A549 (cell line): ENCODE measurements at regions not wholly inside any gene's neighbourhood (a gene's known extent, or its start where the extent isn't known, plus 50 kb on each side); places are given as distances from the start of the nearest gene placed in this dataset.

Experiments
- HDAC2 ChIP-seq: fragments of 200-600 bp; sonication (generic); IDR thresholded peaks from 2 replicates; pipeline ENCODE4 v1.6.1; 2016
- PHF8 ChIP-seq: fragments of 200-600 bp; sonication (generic); IDR thresholded peaks from 2 replicates; pipeline ENCODE4 v1.6.1; 2016; ENCODE audit warnings: low read depth, mild to moderate bottlenecking, antibody characterized with exemption, moderate library complexity, borderline replicate concordance
- POLR2A ChIP-seq: IDR thresholded peaks from 2 replicates; pipeline ENCODE4 v1.6.1; 2012; ENCODE audit warnings: mild to moderate bottlenecking, low read length
- POLR2AphosphoS2 ChIP-seq: conservative IDR thresholded peaks from 2 replicates; pipeline ENCODE4 v1.6.1; 2012; ENCODE audit warnings: low read length, improper control_type of control experiment, inconsistent platforms
- RAD21 ChIP-seq, 2 experiments: fragments of >200 bp in 1 of 2; sonication (Bioruptor Twin) in 1 of 2; formaldehyde crosslinking in 1 of 2; IDR thresholded peaks in 1 of 2; conservative IDR thresholded peaks in 1 of 2; 2 replicates in 1 of 2; 3 replicates in 1 of 2; pipeline ENCODE4 v1.6.1; 2012 to 2018; ENCODE audit warnings: inconsistent platforms in 1 of 2
- TF ChIP-seq, protein P1 (sequence below): fragments of >200 bp; sonication (Bioruptor Twin); formaldehyde crosslinking; IDR thresholded peaks from 3 replicates; pipeline ENCODE4 v1.5.1; 2016

DNA sequence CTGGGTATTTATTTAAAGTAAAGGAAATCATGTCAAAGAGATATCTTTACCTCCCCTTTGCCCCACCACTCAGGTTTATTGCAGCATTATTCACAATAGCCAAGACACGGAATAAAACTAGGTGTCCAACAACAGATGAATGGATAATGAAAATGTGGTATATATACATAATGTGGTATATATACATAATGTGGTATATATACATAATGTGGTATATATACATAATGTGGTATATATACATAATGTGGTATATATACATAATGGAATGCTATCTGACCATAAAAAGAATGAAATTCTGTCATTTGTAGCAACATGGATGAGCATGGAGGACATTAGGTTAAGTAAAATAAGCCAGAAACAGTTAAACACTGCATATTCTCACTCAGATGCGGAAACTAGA lies 262.6 kb upstream of the PLXNA2 start:
- TF ChIP-seq HDAC2 (no peak), PHF8 (no peak), RAD21 (conservative IDR thresholded peaks at IDR 0.05 in 1 of 2, IDR thresholded peaks at IDR 0.05 in 1 of 2) (no peak), POLR2A (no peak), POLR2AphosphoS2 (no peak)
- TF ChIP-seq, protein P1, sequence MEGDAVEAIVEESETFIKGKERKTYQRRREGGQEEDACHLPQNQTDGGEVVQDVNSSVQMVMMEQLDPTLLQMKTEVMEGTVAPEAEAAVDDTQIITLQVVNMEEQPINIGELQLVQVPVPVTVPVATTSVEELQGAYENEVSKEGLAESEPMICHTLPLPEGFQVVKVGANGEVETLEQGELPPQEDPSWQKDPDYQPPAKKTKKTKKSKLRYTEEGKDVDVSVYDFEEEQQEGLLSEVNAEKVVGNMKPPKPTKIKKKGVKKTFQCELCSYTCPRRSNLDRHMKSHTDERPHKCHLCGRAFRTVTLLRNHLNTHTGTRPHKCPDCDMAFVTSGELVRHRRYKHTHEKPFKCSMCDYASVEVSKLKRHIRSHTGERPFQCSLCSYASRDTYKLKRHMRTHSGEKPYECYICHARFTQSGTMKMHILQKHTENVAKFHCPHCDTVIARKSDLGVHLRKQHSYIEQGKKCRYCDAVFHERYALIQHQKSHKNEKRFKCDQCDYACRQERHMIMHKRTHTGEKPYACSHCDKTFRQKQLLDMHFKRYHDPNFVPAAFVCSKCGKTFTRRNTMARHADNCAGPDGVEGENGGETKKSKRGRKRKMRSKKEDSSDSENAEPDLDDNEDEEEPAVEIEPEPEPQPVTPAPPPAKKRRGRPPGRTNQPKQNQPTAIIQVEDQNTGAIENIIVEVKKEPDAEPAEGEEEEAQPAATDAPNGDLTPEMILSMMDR, result no peak
